DMS79 (cell line): ENCODE measurements at regions not wholly inside any gene's neighbourhood (a gene's known extent, or its start where the extent isn't known, plus 50 kb on each side); places are given as distances from the start of the nearest gene placed in this dataset.

Experiments
- DNase-seq: peaks from one replicate; lab custom pipeline; 2025; lab: John Stamatoyannopoulos, UW

GRCh38 chr12:115215544-115215943 lies 531.6 kb upstream of the TBX3 start:
- no peak for DNase-seq

- DNase-seq, result no peak
These were observed 529.6 kb upstream of the TBX3 start for GRCh38 chr12:115213538-115214016.

- no peak for DNase-seq
These were observed 529.1 kb upstream of the TBX3 start for GRCh38 chr12:115213118-115213517.

GRCh38 chr12:115212356-115212755 lies 528.4 kb upstream of the TBX3 start:
- no peak for DNase-seq

GRCh38 chr12:115210533-115211252 lies 526.7 kb upstream of the TBX3 start:
- DNase-seq, result no peak

- DNase-seq, result no peak
These were observed 525.3 kb upstream of the TBX3 start for GRCh38 chr12:115209230-115209629.

GRCh38 chr12:115208098-115208497 lies 524.1 kb upstream of the TBX3 start:
- no peak for DNase-seq

- no peak for DNase-seq
These were observed 523.4 kb upstream of the TBX3 start for GRCh38 chr12:115207216-115207915.

- no peak for DNase-seq
These were observed 522.8 kb upstream of the TBX3 start for GRCh38 chr12:115206801-115207200.

GRCh38 chr12:115205755-115206308 lies 521.9 kb upstream of the TBX3 start:
- DNase-seq, result no peak

- DNase-seq, result no peak
These were observed 521.2 kb upstream of the TBX3 start for GRCh38 chr12:115204957-115205754.

GRCh38 chr12:115203701-115204100 lies 519.7 kb upstream of the TBX3 start:
- no peak for DNase-seq

GRCh38 chr12:115201966-115202365 lies 518.0 kb upstream of the TBX3 start:
- no peak for DNase-seq

GRCh38 chr12:115199831-115200230 lies 515.9 kb upstream of the TBX3 start:
- DNase-seq, result no peak

- no peak for DNase-seq
These were observed 510.9 kb upstream of the TBX3 start for GRCh38 chr12:115194857-115195256.

- DNase-seq, result no peak
These were observed 510.5 kb upstream of the TBX3 start for GRCh38 chr12:115194448-115194847.

GRCh38 chr12:115191342-115191741 lies 507.4 kb upstream of the TBX3 start:
- no peak for DNase-seq

GRCh38 chr12:115190010-115190770 lies 506.2 kb upstream of the TBX3 start:
- DNase-seq, result no peak

GRCh38 chr12:115185506-115185905 lies 501.5 kb upstream of the TBX3 start:
- peak; percentile 94 for DNase-seq

GRCh38 chr12:115183752-115184151 lies 499.8 kb upstream of the TBX3 start:
- no peak for DNase-seq

GRCh38 chr12:115177899-115178298 lies 493.9 kb upstream of the TBX3 start:
- no peak for DNase-seq
